ENCODE measurements at regions not wholly inside any gene's neighbourhood (a gene's known extent, or its start where the extent isn't known, plus 50 kb on each side); places are given as distances from the start of the nearest gene placed in this dataset.

DNA sequence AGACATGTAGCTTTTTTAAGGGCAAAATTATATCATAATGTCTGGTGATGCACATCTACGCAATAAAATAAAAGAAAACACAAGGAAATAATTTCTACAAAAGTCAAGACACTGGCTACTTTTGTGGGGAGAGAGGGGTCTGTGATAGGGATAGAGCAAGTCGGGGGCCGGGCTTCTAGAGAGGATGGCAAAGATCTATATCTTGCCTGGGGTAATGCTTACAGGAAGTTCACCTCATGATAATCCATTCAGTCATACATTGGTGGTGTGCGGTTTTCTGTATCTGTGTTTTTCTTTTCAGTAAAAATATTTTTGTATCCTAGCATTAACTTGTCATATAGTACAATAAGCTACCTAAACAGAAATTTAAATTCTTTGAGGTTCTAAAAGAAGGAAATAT is 178.8 kb downstream of the ARRDC4 start:
- no peak overlapping the region for H3K4me3 ChIP-seq (ENCODE audit: low read depth, low read length)

- no peak overlapping the region for H3K4me3 ChIP-seq (ENCODE audit: low read depth, low read length)
Observed at GRCh38 chr15:98142572-98142971, 182.1 kb downstream of the ARRDC4 start.

GRCh38 chr15:98143116-98143515 is 182.6 kb downstream of the ARRDC4 start:
- no peak overlapping the region for H3K4me3 ChIP-seq (ENCODE audit: low read depth, low read length)

DNA sequence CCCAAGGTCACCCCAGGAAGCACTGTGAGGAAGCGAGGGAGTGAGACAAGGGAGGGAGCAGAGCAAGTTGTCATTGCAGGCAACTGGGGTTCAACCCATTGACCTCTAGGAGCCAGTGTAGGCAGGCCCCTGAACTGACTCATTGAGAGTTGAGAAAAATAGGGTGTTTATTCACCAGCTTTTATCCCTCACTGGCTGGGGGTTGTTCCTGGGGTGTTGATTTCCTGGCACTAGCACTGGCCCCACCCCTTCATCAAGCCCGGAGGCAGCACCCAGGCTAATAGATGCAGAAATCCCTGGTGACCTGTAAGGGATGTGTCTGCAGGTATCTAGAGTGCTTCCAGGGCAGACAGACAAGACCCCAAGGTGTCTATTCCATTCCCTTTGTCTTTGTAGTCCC is 183.9 kb downstream of the ARRDC4 start:
- H3K4me3 ChIP-seq (ENCODE audit: low read depth, low read length), result no peak overlapping the region

- no peak overlapping the region for H3K4me3 ChIP-seq (ENCODE audit: low read depth, low read length)
Observed at GRCh38 chr15:98146031-98146820, 185.7 kb downstream of the ARRDC4 start.

GRCh38 chr15:98147415-98147814 is 186.9 kb downstream of the ARRDC4 start:
- H3K4me3 ChIP-seq (ENCODE audit: low read depth, low read length), result no peak overlapping the region

GRCh38 chr15:98150084-98150483 is 189.6 kb downstream of the ARRDC4 start:
- no peak overlapping the region for H3K4me3 ChIP-seq (ENCODE audit: low read depth, low read length)

DNA sequence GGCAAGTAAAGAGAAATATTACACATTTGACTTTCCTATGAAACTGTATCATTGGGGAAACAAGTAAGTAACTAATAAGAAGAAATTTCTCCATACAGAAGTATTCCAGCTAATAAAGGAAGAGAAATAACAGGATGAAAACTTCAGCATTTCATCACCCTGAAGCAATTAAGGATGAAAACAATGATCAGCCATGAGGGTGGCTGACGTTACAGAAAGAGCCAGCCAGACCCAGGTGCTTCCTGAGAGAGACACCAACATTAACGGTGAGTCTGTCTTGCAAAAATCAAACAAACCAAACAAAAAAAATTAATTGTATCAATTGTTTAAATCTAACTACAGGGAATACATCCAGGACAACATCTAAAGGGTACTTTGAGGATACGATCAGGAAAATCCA is 190.0 kb downstream of the ARRDC4 start:
- H3K4me3 ChIP-seq (ENCODE audit: low read depth, low read length), result no peak overlapping the region

- no peak overlapping the region for H3K4me3 ChIP-seq (ENCODE audit: low read depth, low read length)
Observed at GRCh38 chr15:98151096-98151495, 190.6 kb downstream of the ARRDC4 start.

- no peak overlapping the region for H3K4me3 ChIP-seq (ENCODE audit: low read depth, low read length)
Observed at GRCh38 chr15:98152156-98152555, 191.7 kb downstream of the ARRDC4 start.

GRCh38 chr15:98154863-98155262 is 194.4 kb downstream of the ARRDC4 start:
- no peak overlapping the region for H3K4me3 ChIP-seq (ENCODE audit: low read depth, low read length)

- no peak overlapping the region for H3K4me3 ChIP-seq (ENCODE audit: low read depth, low read length)
Observed at GRCh38 chr15:98155356-98155755, 194.9 kb downstream of the ARRDC4 start.

GRCh38 chr15:98160236-98160635 is 199.7 kb downstream of the ARRDC4 start:
- H3K4me3 ChIP-seq (ENCODE audit: low read depth, low read length), result no peak overlapping the region

DNA sequence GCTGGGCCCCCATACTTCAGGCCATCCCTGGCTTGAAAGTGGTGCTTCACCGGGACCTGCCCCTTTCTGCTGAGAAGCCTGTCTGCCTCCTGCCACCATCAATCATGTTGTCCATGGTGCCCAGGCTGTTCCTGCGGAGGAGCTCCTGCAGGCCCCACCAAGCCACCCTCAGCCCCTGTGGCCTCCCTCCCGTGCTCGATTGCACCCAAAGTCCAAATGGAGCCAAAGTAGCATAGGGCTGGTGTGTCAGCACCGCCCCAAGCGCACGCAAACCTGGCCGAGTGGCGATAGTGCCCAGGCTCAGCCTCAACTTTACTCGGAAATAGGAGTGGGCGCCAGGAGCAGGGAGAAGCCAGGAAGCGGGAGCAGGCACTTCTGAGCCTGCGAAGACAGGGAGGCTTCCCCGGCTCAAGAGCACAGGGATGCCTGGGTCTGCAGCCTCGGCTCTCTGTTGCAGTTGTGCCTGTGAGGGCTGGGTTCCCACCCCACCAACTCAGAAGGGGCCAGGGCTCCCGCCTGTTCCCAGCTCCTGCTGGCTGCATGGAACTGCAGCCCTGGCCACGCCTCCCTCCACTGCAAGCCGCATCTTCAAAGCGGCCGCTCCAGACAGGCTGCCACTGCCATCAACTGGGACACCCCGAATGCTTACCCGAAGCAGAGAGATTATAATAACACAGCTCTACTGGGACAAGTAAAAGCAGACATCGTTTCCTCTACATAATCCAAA is 203.0 kb downstream of the ARRDC4 start:
- no peak overlapping the region for H3K4me3 ChIP-seq (ENCODE audit: low read depth, low read length)

DNA sequence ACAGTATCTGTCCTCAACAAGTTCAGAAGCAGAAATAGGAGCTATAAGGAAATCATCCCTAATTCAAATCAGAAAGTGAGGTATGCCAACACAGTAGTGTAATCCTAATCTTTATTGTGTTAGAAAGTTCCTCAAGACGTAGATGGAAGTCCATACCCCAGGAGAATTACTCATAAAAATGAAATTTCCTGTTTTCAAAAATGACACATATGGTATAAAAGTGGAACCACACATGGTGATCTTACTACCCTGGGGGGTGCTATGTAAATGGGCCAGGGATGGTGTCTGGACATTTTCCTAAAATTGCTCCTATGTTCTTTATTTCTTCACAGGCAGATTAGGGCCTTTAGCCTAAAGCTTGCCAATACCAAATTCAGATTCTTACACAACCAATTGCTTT is 204.1 kb downstream of the ARRDC4 start:
- H3K4me3 ChIP-seq (ENCODE audit: low read depth, low read length), result no peak overlapping the region

DNA sequence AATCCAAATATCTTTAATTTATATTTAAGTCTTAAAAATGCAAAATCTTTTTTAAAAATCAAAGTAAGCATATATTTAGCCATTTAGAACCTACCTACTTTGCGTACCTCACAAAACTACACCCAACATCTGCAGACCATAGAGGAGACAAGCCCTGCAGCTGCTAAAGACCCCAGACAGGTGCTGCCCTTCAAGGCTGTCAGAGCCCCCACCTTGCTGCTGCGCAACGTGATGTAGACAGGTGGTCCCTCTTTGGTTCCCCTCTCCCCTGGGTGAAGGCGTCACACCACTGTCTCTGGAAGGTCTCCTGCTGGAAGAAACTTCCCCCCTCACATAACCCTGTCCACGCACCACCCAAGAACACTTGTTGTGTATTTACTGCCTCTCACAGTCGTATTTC is 204.5 kb downstream of the ARRDC4 start:
- H3K4me3 ChIP-seq (ENCODE audit: low read depth, low read length), result no peak overlapping the region

- no peak overlapping the region for H3K4me3 ChIP-seq (ENCODE audit: low read depth, low read length)
Observed at GRCh38 chr15:98167722-98168268, 207.3 kb downstream of the ARRDC4 start.

GRCh38 chr15:98169551-98169950 is 209.0 kb downstream of the ARRDC4 start:
- H3K4me3 ChIP-seq (ENCODE audit: low read depth, low read length), result no peak overlapping the region

- H3K4me3 ChIP-seq (ENCODE audit: low read depth, low read length), result no peak overlapping the region
Observed at GRCh38 chr15:98174286-98174685, 213.8 kb downstream of the ARRDC4 start.

DNA sequence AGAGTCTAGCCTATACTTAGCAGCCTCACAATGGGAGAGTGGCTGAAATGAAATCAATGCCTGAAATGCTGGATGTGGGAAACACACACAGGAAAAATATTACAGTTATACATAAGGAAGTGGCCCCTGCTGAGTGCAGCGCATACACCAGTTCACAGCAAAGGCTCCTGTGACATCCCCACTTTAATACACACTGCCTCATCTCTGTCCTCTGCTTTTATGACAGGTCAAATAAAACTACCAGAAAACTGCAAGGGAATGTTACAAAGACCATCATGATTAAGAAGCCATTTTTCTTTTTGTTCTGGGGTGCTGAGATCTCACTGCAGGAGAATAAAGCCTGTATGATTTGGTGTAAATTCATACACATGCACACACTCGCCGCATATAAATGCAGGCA is 214.3 kb downstream of the ARRDC4 start:
- no peak overlapping the region for H3K4me3 ChIP-seq (ENCODE audit: low read depth, low read length)

DNA sequence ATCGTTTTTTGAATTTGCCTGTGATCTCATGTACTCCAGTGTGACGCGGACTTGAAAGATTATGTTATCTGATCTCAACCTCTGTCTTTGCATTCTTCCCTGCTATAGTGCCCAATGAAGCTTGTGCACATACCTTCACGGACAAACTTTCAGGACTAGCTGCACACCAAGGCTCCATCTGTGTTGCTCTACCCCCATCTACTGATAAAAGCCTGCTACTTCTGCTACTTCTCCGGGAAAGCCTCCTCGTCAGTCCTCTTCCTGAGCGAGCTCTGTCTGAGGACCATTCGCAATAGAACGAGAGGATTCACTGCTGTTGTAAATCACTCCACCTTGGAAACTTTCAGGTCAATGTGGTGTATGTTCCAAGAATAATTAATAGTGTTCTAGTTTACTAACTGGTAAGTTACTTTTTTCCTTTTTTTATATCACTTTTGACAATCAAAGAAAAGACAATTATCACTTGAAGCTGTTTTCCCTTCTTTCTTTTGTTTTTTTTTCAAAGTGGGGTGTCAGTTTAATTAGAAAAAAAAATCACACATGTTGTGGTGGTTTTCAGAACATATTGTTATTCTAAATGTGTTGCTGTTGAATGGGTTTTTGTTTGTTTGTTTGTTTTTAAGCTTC is 217.6 kb downstream of the ARRDC4 start:
- no peak overlapping the region for H3K4me3 ChIP-seq (ENCODE audit: low read depth, low read length)

GRCh38 chr15:98178861-98179260 is 218.4 kb downstream of the ARRDC4 start:
- H3K4me3 ChIP-seq (ENCODE audit: low read depth, low read length), result no peak overlapping the region
